ENCODE measurements at regions not wholly inside any gene's neighbourhood (a gene's known extent, or its start where the extent isn't known, plus 50 kb on each side); places are given as distances from the start of the nearest gene placed in this dataset.

GRCh38 chr3:103963599-103963998, 1403.1 kb upstream of the ALCAM start:
- no peak for TF ChIP-seq POLR2AphosphoS5 (IDR thresholded peaks at IDR 0.05; ENCODE audit: low read depth)
- no peak for TF ChIP-seq CTCF (IDR thresholded peaks at IDR 0.05; ENCODE audit: insufficient read depth, low read length)
- no peak for TF ChIP-seq SPI1 (IDR thresholded peaks at IDR 0.05; ENCODE audit: borderline replicate concordance, low read depth)
- TF ChIP-seq GABPA (IDR thresholded peaks at IDR 0.05; ENCODE audit: low read depth): no peak

Data from HL-60 (cell line).